ENCODE measurements at regions not wholly inside any gene's neighbourhood (a gene's known extent, or its start where the extent isn't known, plus 50 kb on each side); places are given as distances from the start of the nearest gene placed in this dataset.
"Not testable (repeated sequence)": the region's sequence is repeated elsewhere in the genome, so short reads cannot be mapped to it uniquely, and the experiment has no call there.

- no peak overlapping the region for H3K27ac Mint-ChIP-seq (ENCODE audit: unreplicated experiment)
- no peaks in the 10 kb centered on the region for H3K4me1 Mint-ChIP-seq (ENCODE audit: low read depth, unreplicated experiment)
Observed at GRCh38 chrX:44785652-44786051, 58.2 kb upstream of the DUSP21 start.

GRCh38 chrX:44784241-44784640, 59.6 kb upstream of the DUSP21 start:
- Mint-ChIP-seq H3K9me3 (ENCODE audit: unreplicated experiment) (no peaks in the 10 kb centered on the region), H3K27me3 (ENCODE audit: unreplicated experiment) (no peaks in the 10 kb centered on the region), H3K27ac (ENCODE audit: unreplicated experiment) (no peak overlapping the region), H3K36me3 (ENCODE audit: unreplicated experiment) (no peaks in the 10 kb centered on the region), H3K4me1 (ENCODE audit: low read depth, unreplicated experiment) (no peaks in the 10 kb centered on the region), H3K4me3 (ENCODE audit: unreplicated experiment) (no peak overlapping the region)
- TF ChIP-seq, protein P1, sequence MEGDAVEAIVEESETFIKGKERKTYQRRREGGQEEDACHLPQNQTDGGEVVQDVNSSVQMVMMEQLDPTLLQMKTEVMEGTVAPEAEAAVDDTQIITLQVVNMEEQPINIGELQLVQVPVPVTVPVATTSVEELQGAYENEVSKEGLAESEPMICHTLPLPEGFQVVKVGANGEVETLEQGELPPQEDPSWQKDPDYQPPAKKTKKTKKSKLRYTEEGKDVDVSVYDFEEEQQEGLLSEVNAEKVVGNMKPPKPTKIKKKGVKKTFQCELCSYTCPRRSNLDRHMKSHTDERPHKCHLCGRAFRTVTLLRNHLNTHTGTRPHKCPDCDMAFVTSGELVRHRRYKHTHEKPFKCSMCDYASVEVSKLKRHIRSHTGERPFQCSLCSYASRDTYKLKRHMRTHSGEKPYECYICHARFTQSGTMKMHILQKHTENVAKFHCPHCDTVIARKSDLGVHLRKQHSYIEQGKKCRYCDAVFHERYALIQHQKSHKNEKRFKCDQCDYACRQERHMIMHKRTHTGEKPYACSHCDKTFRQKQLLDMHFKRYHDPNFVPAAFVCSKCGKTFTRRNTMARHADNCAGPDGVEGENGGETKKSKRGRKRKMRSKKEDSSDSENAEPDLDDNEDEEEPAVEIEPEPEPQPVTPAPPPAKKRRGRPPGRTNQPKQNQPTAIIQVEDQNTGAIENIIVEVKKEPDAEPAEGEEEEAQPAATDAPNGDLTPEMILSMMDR (IDR thresholded peaks at IDR 0.05; ENCODE audit: partially characterized antibody, unreplicated experiment) = no peak
- no peak for DNase-seq

More at GRCh38 chrX:44785652-44786051, 58.2 kb upstream of the DUSP21 start:
- Mint-ChIP-seq H3K9me3 (ENCODE audit: unreplicated experiment) (no peaks in the 10 kb centered on the region), H3K4me3 (ENCODE audit: unreplicated experiment) (no peak overlapping the region), H3K36me3 (ENCODE audit: unreplicated experiment) (no peaks in the 10 kb centered on the region), H3K27me3 (ENCODE audit: unreplicated experiment) (no peaks in the 10 kb centered on the region)
- DNase-seq = no peak
- TF ChIP-seq, protein P1 (IDR thresholded peaks at IDR 0.05; ENCODE audit: partially characterized antibody, unreplicated experiment) = no peak

DNA sequence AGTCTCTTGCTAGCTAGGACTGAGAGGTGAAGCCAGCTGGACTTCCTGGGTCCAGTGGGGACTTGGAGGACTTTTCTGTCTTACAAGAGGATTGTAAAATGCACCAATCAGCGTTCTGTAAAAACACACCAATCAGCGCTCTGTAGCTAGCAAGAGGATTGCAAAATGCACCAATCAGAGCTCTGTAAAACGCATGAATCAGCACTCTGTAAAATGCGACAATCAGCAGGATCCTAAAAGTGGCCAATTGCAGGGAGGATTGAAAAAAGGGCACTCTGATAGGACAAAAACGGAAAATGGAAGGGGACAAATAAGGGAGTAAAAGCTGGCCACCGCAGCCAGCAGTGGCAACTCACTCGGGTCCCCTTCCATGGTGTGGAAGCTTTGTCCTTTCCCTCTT, 65.6 kb upstream of the DUSP21 start:
- Mint-ChIP-seq H3K36me3 (ENCODE audit: unreplicated experiment) (no peaks in the 10 kb centered on the region), H3K9me3 (ENCODE audit: unreplicated experiment) (no peaks in the 10 kb centered on the region), H3K4me1 (ENCODE audit: low read depth, unreplicated experiment) (no peaks in the 10 kb centered on the region), H3K27me3 (ENCODE audit: unreplicated experiment) (no peaks in the 10 kb centered on the region), H3K27ac (ENCODE audit: unreplicated experiment) (no peak overlapping the region), H3K4me3 (ENCODE audit: unreplicated experiment) (no peak overlapping the region)
- TF ChIP-seq, protein P1 (IDR thresholded peaks at IDR 0.05; ENCODE audit: partially characterized antibody, unreplicated experiment) = no peak
- no peak for DNase-seq

DNA sequence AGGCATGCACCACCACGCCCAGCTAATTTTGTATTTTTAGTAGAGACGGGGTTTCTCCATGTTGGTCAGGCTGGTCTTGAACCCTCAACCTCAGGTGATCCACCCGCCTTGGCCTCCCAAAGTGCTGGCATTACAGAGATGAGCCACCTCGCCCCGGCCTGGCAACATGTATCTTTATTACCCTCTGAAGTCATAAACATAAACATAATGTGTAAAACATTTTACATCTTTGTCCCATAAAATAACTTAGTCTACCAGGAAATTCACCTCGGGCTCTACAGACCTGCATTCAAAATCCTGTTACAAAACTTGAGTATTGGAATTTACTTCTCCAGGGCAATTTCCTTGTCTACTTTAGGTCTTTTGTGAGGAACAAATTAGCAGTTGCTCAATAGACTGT, 68.1 kb upstream of the DUSP21 start:
- H3K9me3 Mint-ChIP-seq (ENCODE audit: unreplicated experiment) = no peaks in the 10 kb centered on the region
- no peaks in the 10 kb centered on the region for H3K27me3 Mint-ChIP-seq (ENCODE audit: unreplicated experiment)
- no peaks in the 10 kb centered on the region for H3K4me1 Mint-ChIP-seq (ENCODE audit: low read depth, unreplicated experiment)
- DNase-seq = no peak
- no peaks in the 10 kb centered on the region for H3K36me3 Mint-ChIP-seq (ENCODE audit: unreplicated experiment)
- H3K4me3 Mint-ChIP-seq (ENCODE audit: unreplicated experiment) = no peak overlapping the region
- TF ChIP-seq, protein P1 (IDR thresholded peaks at IDR 0.05; ENCODE audit: partially characterized antibody, unreplicated experiment) = no peak
- H3K27ac Mint-ChIP-seq (ENCODE audit: unreplicated experiment) = no peak overlapping the region

DNA sequence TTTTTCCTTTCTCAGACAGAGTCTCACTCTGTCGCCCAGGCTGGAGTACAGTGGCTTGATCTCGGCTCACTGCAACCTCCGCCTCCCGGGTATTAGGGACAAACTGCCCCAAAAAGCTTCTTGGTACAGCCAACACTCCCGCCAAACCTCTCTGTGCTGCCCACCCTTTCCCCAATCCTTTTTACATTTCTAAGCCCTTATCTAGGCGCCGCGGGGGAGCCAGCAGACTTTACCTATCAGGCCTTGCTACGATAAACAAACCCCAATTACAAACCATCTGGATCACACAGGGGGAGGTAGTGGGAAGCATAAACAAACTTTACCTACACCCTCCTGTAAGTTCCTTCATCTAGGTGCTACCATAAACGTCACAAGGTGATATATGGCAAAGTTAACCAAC, 69.8 kb upstream of the DUSP21 start:
- not testable (repeated sequence) for H3K27ac Mint-ChIP-seq (ENCODE audit: unreplicated experiment); H3K4me3 Mint-ChIP-seq (ENCODE audit: unreplicated experiment); H3K36me3 Mint-ChIP-seq (ENCODE audit: unreplicated experiment); H3K9me3 Mint-ChIP-seq (ENCODE audit: unreplicated experiment); H3K4me1 Mint-ChIP-seq (ENCODE audit: low read depth, unreplicated experiment); H3K27me3 Mint-ChIP-seq (ENCODE audit: unreplicated experiment); DNase-seq

DNA sequence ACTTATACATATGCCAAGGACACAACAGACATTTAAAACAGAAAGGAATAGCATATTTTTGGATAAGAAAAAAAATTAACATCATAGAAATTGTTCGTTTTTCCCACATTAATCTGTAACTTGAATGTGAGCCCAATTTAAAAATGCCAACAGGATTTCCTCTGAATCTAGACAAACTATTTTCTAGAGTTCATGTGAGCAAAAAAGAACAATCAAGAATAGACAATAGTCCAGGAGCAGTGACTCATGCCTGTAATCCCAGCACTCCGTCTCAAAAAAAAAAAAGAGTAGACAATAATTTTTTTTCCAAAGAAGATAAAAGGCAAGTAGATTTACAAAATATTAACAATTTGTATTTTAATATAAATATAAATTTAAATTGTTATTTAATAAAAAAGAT, 73.7 kb upstream of the DUSP21 start:
- no peaks in the 10 kb centered on the region for H3K27me3 Mint-ChIP-seq (ENCODE audit: unreplicated experiment)
- H3K36me3 Mint-ChIP-seq (ENCODE audit: unreplicated experiment) = no peaks in the 10 kb centered on the region
- H3K4me3 Mint-ChIP-seq (ENCODE audit: unreplicated experiment) = no peak overlapping the region
- no peaks in the 10 kb centered on the region for H3K4me1 Mint-ChIP-seq (ENCODE audit: low read depth, unreplicated experiment)
- TF ChIP-seq, protein P1 (IDR thresholded peaks at IDR 0.05; ENCODE audit: partially characterized antibody, unreplicated experiment) = no peak
- H3K9me3 Mint-ChIP-seq (ENCODE audit: unreplicated experiment) = no peaks in the 10 kb centered on the region
- no peak for DNase-seq
- H3K27ac Mint-ChIP-seq (ENCODE audit: unreplicated experiment) = no peak overlapping the region

All from glutamatergic neuron (in vitro differentiated cells).